ENCODE measurements at regions not wholly inside any gene's neighbourhood (a gene's known extent, or its start where the extent isn't known, plus 50 kb on each side); places are given as distances from the start of the nearest gene placed in this dataset.
A peak's percentile ranks its signal among the peaks of the same experiment; 100 is the strongest.

GRCh38 chr2:236503100-236503499, 66.5 kb upstream of the ACKR3 start:
- DNase-seq (ENCODE audit: low spot score): no peak
- Histone ChIP-seq H3K4me3 (no peak overlapping the region), H3K4me1 (replicated peaks) (no peaks in the 10 kb centered on the region), H3K36me3 (no peaks in the 10 kb centered on the region), H3K9me3 (no peaks in the 10 kb centered on the region), H3K27me3 (replicated peaks; ENCODE audit: insufficient read depth) (no peaks in the 10 kb centered on the region), H3K27ac (no peak overlapping the region)
- 61% methylated on average over 6 of the region's 6 CpGs for WGBS
- TF ChIP-seq, protein P1, sequence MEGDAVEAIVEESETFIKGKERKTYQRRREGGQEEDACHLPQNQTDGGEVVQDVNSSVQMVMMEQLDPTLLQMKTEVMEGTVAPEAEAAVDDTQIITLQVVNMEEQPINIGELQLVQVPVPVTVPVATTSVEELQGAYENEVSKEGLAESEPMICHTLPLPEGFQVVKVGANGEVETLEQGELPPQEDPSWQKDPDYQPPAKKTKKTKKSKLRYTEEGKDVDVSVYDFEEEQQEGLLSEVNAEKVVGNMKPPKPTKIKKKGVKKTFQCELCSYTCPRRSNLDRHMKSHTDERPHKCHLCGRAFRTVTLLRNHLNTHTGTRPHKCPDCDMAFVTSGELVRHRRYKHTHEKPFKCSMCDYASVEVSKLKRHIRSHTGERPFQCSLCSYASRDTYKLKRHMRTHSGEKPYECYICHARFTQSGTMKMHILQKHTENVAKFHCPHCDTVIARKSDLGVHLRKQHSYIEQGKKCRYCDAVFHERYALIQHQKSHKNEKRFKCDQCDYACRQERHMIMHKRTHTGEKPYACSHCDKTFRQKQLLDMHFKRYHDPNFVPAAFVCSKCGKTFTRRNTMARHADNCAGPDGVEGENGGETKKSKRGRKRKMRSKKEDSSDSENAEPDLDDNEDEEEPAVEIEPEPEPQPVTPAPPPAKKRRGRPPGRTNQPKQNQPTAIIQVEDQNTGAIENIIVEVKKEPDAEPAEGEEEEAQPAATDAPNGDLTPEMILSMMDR (IDR thresholded peaks at IDR 0.05): peak in 1 of 4 experiments; percentile 19
- no peak for TF ChIP-seq POLR2A (IDR thresholded peaks at IDR 0.05)
- intact Hi-C loops (cut with DNase I): loop anchor here (10.0 kb wide), 1 partner anchor 138 kb away; no protein-coding TSS in a partner anchor

DNA sequence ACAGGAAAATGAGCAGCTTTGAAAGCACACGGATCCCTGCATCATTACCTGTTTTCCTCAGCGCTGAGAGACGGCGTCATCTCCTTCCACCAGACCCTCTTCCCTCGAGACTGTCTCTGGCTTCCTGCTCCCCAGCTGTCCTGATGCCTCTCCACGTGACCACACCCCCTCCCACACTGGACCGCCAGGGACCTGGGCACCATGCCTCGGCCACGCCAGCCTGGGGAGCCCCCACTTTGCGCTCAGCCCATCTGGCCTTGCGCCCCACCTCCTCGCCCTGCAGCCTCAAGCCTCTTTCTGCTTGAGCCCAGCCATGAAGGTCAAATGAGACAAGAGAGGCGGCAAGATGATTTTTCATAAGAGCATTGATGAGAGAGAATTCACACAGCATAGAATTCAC, 66.0 kb upstream of the ACKR3 start:
- WGBS: 76% methylated on average over 13 of the region's 13 CpGs
- no peaks in the 10 kb centered on the region for H3K27me3 ChIP-seq (replicated peaks; ENCODE audit: insufficient read depth)
- no peaks in the 10 kb centered on the region for H3K36me3 ChIP-seq
- H3K9me3 ChIP-seq: no peaks in the 10 kb centered on the region
- intact Hi-C loops (cut with DNase I): loop anchor here (10.0 kb wide), 1 partner anchor 139 kb away; no protein-coding TSS in a partner anchor
- TF ChIP-seq POLR2AphosphoS5 (IDR thresholded peaks at IDR 0.05) (no peak), POLR2A (IDR thresholded peaks at IDR 0.05) (no peak)
- TF ChIP-seq, protein P1 (IDR thresholded peaks at IDR 0.05): no peak
- H3K4me3 ChIP-seq: no peak overlapping the region
- no peaks in the 10 kb centered on the region for H3K4me1 ChIP-seq (replicated peaks)
- DNase-seq (ENCODE audit: low spot score): no peak
- H3K27ac ChIP-seq: no peak overlapping the region

GRCh38 chr2:236505041-236505440, 64.6 kb upstream of the ACKR3 start:
- no peak overlapping the region for H3K27ac ChIP-seq
- H3K4me1 ChIP-seq (replicated peaks): no peaks in the 10 kb centered on the region
- no peaks in the 10 kb centered on the region for H3K36me3 ChIP-seq
- no peak for TF ChIP-seq POLR2AphosphoS5 (IDR thresholded peaks at IDR 0.05)
- TF ChIP-seq, protein P1 (IDR thresholded peaks at IDR 0.05): no peak
- no peaks in the 10 kb centered on the region for H3K9me3 ChIP-seq
- intact Hi-C loops (cut with DNase I): loop anchor here (10.0 kb wide), 1 partner anchor 140 kb away; no protein-coding TSS in a partner anchor
- no peaks in the 10 kb centered on the region for H3K27me3 ChIP-seq (replicated peaks; ENCODE audit: insufficient read depth)
- 79% methylated on average over 3 of the region's 3 CpGs for WGBS
- no peak overlapping the region for H3K4me3 ChIP-seq
- no peak for DNase-seq (ENCODE audit: low spot score)

- no peaks in the 10 kb centered on the region for H3K9me3 ChIP-seq
- H3K4me3 ChIP-seq: no peak overlapping the region
- WGBS: 50% methylated on average over 2 of the region's 2 CpGs
- TF ChIP-seq POLR2AphosphoS5 (IDR thresholded peaks at IDR 0.05) (no peak), POLR2A (IDR thresholded peaks at IDR 0.05) (no peak)
- TF ChIP-seq, protein P1 (IDR thresholded peaks at IDR 0.05): no peak
- no peaks in the 10 kb centered on the region for H3K36me3 ChIP-seq
- H3K4me1 ChIP-seq (replicated peaks): no peaks in the 10 kb centered on the region
- no peak for DNase-seq (ENCODE audit: low spot score)
- H3K27ac ChIP-seq: no peak overlapping the region
- H3K27me3 ChIP-seq (replicated peaks; ENCODE audit: insufficient read depth): no peaks in the 10 kb centered on the region
- intact Hi-C loops (cut with DNase I): loop anchor here (10.0 kb wide), 1 partner anchor 141 kb away; no protein-coding TSS in a partner anchor
Observed at GRCh38 chr2:236505648-236506047, 64.0 kb upstream of the ACKR3 start.

GRCh38 chr2:236507393-236508085, 62.1 kb upstream of the ACKR3 start:
- intact Hi-C loops (cut with DNase I): loop anchor here (10.0 kb wide), 1 partner anchor 143 kb away; no protein-coding TSS in a partner anchor
- H3K9me3 ChIP-seq: no peaks in the 10 kb centered on the region
- DNase-seq (ENCODE audit: low spot score): peak; percentile 55
- TF ChIP-seq POLR2A (IDR thresholded peaks at IDR 0.05) (no peak), POLR2AphosphoS5 (IDR thresholded peaks at IDR 0.05) (peak; percentile 33)
- TF ChIP-seq, protein P1 (IDR thresholded peaks at IDR 0.05): no peak
- 23% methylated on average over 44 of the region's 56 CpGs for WGBS
- no peaks in the 10 kb centered on the region for H3K4me1 ChIP-seq (replicated peaks)
- no peaks in the 10 kb centered on the region for H3K36me3 ChIP-seq
- H3K27me3 ChIP-seq (replicated peaks; ENCODE audit: insufficient read depth): no peaks in the 10 kb centered on the region
- H3K4me3 ChIP-seq: peak overlapping the region; percentile 28 to 35
- no peak overlapping the region for H3K27ac ChIP-seq
